HK-2 (cell line): ENCODE measurements at regions not wholly inside any gene's neighbourhood (a gene's known extent, or its start where the extent isn't known, plus 50 kb on each side); places are given as distances from the start of the nearest gene placed in this dataset.

Experiments
- DNase-seq: peaks from one replicate; pipeline ENCODE4 v3.0.0-alpha.2; 2018; ENCODE audit not compliant: unreplicated experiment

GRCh38 chr7:94228223-94228622 lies 166.5 kb upstream of the COL1A2 start:
- DNase-seq, result no peak

GRCh38 chr7:94228678-94229077 lies 166.0 kb upstream of the COL1A2 start:
- no peak for DNase-seq

- DNase-seq, result no peak
These were observed 163.4 kb upstream of the COL1A2 start for GRCh38 chr7:94231305-94231704.

- no peak for DNase-seq
These were observed 157.7 kb upstream of the COL1A2 start for GRCh38 chr7:94236960-94237359.

GRCh38 chr7:94237417-94237816 lies 157.3 kb upstream of the COL1A2 start:
- DNase-seq, result no peak

GRCh38 chr7:94239661-94240234 lies 154.9 kb upstream of the COL1A2 start:
- no peak for DNase-seq

- no peak for DNase-seq
These were observed 153.8 kb upstream of the COL1A2 start for GRCh38 chr7:94240902-94241301.

GRCh38 chr7:94241402-94241925 lies 153.2 kb upstream of the COL1A2 start:
- DNase-seq, result no peak

- no peak for DNase-seq
These were observed 151.5 kb upstream of the COL1A2 start for GRCh38 chr7:94243066-94243711.

- no peak for DNase-seq
These were observed 149.9 kb upstream of the COL1A2 start for GRCh38 chr7:94244760-94245159.

- no peak for DNase-seq
These were observed 149.2 kb upstream of the COL1A2 start for GRCh38 chr7:94245500-94245899.

- no peak for DNase-seq
These were observed 146.7 kb upstream of the COL1A2 start for GRCh38 chr7:94247970-94248369.

- DNase-seq, result no peak
These were observed 145.1 kb upstream of the COL1A2 start for GRCh38 chr7:94249631-94250030.

GRCh38 chr7:94250124-94250523 lies 144.6 kb upstream of the COL1A2 start:
- no peak for DNase-seq

GRCh38 chr7:94250987-94251386 lies 143.7 kb upstream of the COL1A2 start:
- DNase-seq, result no peak

- no peak for DNase-seq
These were observed 142.6 kb upstream of the COL1A2 start for GRCh38 chr7:94252124-94252523.

- no peak for DNase-seq
These were observed 141.7 kb upstream of the COL1A2 start for GRCh38 chr7:94252971-94253370.

GRCh38 chr7:94253686-94254085 lies 141.0 kb upstream of the COL1A2 start:
- DNase-seq, result no peak

- DNase-seq, result no peak
These were observed 136.0 kb upstream of the COL1A2 start for GRCh38 chr7:94258418-94259300.

GRCh38 chr7:94261067-94261466 lies 133.6 kb upstream of the COL1A2 start:
- no peak for DNase-seq

GRCh38 chr7:94264756-94265155 lies 129.9 kb upstream of the COL1A2 start:
- no peak for DNase-seq

- DNase-seq, result no peak
These were observed 129.2 kb upstream of the COL1A2 start for GRCh38 chr7:94265456-94265855.

GRCh38 chr7:94266238-94266644 lies 128.5 kb upstream of the COL1A2 start:
- no peak for DNase-seq
